Lung (tissue), 11 donors: ENCODE measurements at regions not wholly inside any gene's neighbourhood (a gene's known extent, or its start where the extent isn't known, plus 50 kb on each side); places are given as distances from the start of the nearest gene placed in this dataset.

Experiments used
- ATAC-seq: fragments of 200-7000 bp; cut with Tn5 transposase; one replicate; pipeline ENCODE4 v1.9.1; 2020; ENCODE audit warnings: moderate number of reproducible peaks; ENCODE audit not compliant: insufficient read depth, low FRiP score
- DNase-seq, 3 donors: peaks; one replicate each; pipeline ENCODE4 v3.0.0-alpha.2; 2013 to 2017
- H3K27ac ChIP-seq, 2 donors: one replicate each; pipeline ENCODE4 v1.5.1; 2013; ENCODE audit warnings: mild to moderate bottlenecking in 2 of 2, moderate library complexity in 2 of 2, control low read depth in 1 of 2, inconsistent platforms in 1 of 2, low read depth in 1 of 2, low read length in 1 of 2
- H3K27me3 ChIP-seq, 3 donors: one replicate each; pipeline ENCODE4 v1.5.1; 2013; ENCODE audit warnings: low read length in 2 of 3; ENCODE audit not compliant: control insufficient read depth in 3 of 3, insufficient read depth in 3 of 3
- H3K36me3 ChIP-seq, 4 donors: one replicate each; pipeline ENCODE4 v1.5.1; 2013; ENCODE audit warnings: low read length in 4 of 4, mild to moderate bottlenecking in 1 of 4, moderate library complexity in 1 of 4; ENCODE audit not compliant: control insufficient read depth in 4 of 4, insufficient read depth in 4 of 4
- H3K4me1 ChIP-seq, 5 donors: one replicate each; pipeline ENCODE4 v1.5.1; 2013; ENCODE audit warnings: low read length in 5 of 5, mild to moderate bottlenecking in 2 of 5, moderate library complexity in 1 of 5; ENCODE audit not compliant: control insufficient read depth in 5 of 5, insufficient read depth in 5 of 5
- H3K4me3 ChIP-seq: one replicate; pipeline ENCODE4 v1.5.1; 2013; ENCODE audit warnings: mild to moderate bottlenecking, control low read depth, moderate library complexity
- H3K9ac ChIP-seq, 2 donors: one replicate each; pipeline ENCODE4 v1.5.1; 2013; ENCODE audit warnings: low read length in 2 of 2, control low read depth in 1 of 2; ENCODE audit not compliant: insufficient read depth in 1 of 2
- H3K9me3 ChIP-seq, 4 donors: one replicate each; pipeline ENCODE4 v1.5.1; 2013; ENCODE audit warnings: low read length in 3 of 4, mild to moderate bottlenecking in 1 of 4, moderate library complexity in 1 of 4; ENCODE audit not compliant: control insufficient read depth in 4 of 4, insufficient read depth in 3 of 4
- WGBS, 2 donors: extraction: QIAGEN DNeasy Blood & Tissue Kit; methylation state at CpG; one replicate each; pipeline ENCODE4 v1.1.7; 2013; 5-methylcytosine and 5-hydroxymethylcytosine counted together
- TF ChIP-seq, protein P1 (sequence below): IDR thresholded peaks from 2 replicates; pipeline ENCODE4 v1.5.1; 2012; ENCODE audit warnings: mild to moderate bottlenecking; ENCODE audit errors: control extremely low read depth, extremely low read depth
- donor health status: control.
- donor health status: control.
- donor health status: Bipolar disorder and iron deficiency.
- donor health status: healthy.
- donor health status: DM: yes; HTN: yes; CAD: no.

DNA sequence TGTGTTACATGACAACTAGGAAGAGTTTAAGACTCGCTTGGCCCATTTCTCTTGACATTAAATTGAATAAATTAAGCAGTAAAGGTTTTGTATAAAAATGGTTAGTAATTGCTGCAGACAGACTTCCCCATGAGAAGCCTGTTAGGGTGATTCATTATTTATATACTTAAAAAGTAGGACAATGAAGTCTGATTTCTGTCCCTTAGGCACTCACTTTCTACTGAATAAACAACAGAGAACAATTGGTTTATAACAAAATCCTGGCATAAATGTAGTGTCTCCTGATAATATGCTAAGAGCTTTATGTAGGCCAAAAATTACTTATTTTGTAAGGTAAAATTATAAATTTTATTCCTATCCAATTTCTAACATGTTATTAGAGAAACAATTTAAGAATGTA is 2138.5 kb upstream of the PCDH20 start:
- Histone ChIP-seq H3K27ac (no peak overlapping the region), H3K4me3 (no peak overlapping the region), H3K9ac (no peak overlapping the region), H3K36me3 (no peaks in the 10 kb centered on the region), H3K9me3 (no peaks in the 10 kb centered on the region), H3K27me3 (no peaks in the 10 kb centered on the region), H3K4me1 (peaks cover 0 to 6% (median 0%) of the 10 kb centered on the region in 5 donors)
- WGBS, 2 donors: 80 to 86% methylated on average over 1 of the region's 1 CpG
- peak in 2 of 3 donors; percentile 3 to 10 for DNase-seq
- ATAC-seq: no peak
- TF ChIP-seq, protein P1, sequence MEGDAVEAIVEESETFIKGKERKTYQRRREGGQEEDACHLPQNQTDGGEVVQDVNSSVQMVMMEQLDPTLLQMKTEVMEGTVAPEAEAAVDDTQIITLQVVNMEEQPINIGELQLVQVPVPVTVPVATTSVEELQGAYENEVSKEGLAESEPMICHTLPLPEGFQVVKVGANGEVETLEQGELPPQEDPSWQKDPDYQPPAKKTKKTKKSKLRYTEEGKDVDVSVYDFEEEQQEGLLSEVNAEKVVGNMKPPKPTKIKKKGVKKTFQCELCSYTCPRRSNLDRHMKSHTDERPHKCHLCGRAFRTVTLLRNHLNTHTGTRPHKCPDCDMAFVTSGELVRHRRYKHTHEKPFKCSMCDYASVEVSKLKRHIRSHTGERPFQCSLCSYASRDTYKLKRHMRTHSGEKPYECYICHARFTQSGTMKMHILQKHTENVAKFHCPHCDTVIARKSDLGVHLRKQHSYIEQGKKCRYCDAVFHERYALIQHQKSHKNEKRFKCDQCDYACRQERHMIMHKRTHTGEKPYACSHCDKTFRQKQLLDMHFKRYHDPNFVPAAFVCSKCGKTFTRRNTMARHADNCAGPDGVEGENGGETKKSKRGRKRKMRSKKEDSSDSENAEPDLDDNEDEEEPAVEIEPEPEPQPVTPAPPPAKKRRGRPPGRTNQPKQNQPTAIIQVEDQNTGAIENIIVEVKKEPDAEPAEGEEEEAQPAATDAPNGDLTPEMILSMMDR: no peak

GRCh38 chr13:63551731-63552130 is 2136.1 kb upstream of the PCDH20 start:
- H3K27ac ChIP-seq: no peak overlapping the region
- no peaks in the 10 kb centered on the region for H3K36me3 ChIP-seq
- peaks cover 0 to 6% (median 0%) of the 10 kb centered on the region in 5 donors for H3K4me1 ChIP-seq
- DNase-seq (no peak), ATAC-seq (no peak)
- no peaks in the 10 kb centered on the region for H3K9me3 ChIP-seq
- 83% methylated on average over 3 of the region's 3 CpGs for WGBS, 2 donors
- TF ChIP-seq, protein P1: no peak
- no peak overlapping the region for H3K4me3 ChIP-seq
- no peaks in the 10 kb centered on the region for H3K27me3 ChIP-seq
- H3K9ac ChIP-seq: no peak overlapping the region

DNA sequence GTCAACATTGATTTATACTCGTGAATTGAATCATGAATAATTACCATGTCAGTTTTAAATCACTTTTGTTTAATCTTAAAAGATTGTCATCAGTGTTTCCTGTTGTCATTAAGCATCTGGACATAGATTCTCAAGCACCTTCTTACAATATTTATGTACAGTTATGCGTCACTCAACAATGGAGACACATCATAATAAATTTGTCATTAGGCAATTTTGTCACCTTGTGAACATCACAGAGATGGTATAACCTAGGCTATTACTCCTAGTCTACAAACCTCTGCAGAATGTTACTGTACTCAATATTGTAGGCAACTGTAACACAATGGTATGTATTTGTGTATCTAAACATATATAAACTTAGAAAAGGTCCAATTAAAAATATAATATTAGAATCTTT is 2130.9 kb upstream of the PCDH20 start:
- no peaks in the 10 kb centered on the region for H3K9me3 ChIP-seq
- H3K36me3 ChIP-seq: no peaks in the 10 kb centered on the region
- no peaks in the 10 kb centered on the region for H3K4me1 ChIP-seq
- TF ChIP-seq, protein P1: no peak
- no peak overlapping the region for H3K27ac ChIP-seq
- no peak overlapping the region for H3K9ac ChIP-seq
- no peak overlapping the region for H3K4me3 ChIP-seq
- H3K27me3 ChIP-seq: no peaks in the 10 kb centered on the region
- ATAC-seq (no peak), DNase-seq (no peak)
- WGBS, 2 donors: 54 to 69% methylated on average over 2 of the region's 2 CpGs

GRCh38 chr13:63542770-63543169 is 2127.1 kb upstream of the PCDH20 start:
- TF ChIP-seq, protein P1: no peak

More at GRCh38 chr13:63542770-63543169, 2127.1 kb upstream of the PCDH20 start:
- Histone ChIP-seq H3K27me3 (no peaks in the 10 kb centered on the region), H3K27ac (no peak overlapping the region), H3K4me3 (no peak overlapping the region), H3K4me1 (no peaks in the 10 kb centered on the region), H3K9ac (no peak overlapping the region), H3K36me3 (no peaks in the 10 kb centered on the region), H3K9me3 (peaks cover 0 to 4% (median 0%) of the 10 kb centered on the region in 4 donors)
- 76 to 82% methylated on average over 1 of the region's 1 CpG for WGBS, 2 donors
- DNase-seq: no peak
- no peak for ATAC-seq
